ENCODE measurements at regions not wholly inside any gene's neighbourhood (a gene's known extent, or its start where the extent isn't known, plus 50 kb on each side); places are given as distances from the start of the nearest gene placed in this dataset.
"Not testable (repeated sequence)": the region's sequence is repeated elsewhere in the genome, so short reads cannot be mapped to it uniquely, and the experiment has no call there.

DNA sequence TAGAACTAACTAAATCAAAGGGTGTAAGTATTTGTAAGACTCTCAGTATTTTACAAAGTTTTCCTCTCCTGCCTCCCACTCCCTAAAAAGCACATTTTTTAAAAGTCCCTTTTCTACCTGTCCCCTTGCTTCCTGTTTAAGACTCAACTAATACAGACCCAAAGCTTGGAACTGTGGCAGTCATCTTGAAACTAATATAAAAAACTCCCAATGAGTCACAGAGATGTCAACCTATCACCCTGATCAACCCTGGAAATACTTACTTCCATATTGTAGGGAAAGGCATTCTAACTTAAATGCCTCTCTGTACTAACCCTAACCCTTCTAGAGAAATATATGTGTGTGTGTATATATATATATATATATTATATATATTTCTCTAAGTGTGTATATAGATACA lies 184.8 kb downstream of the SPTSSA start:
- no peaks in the 10 kb centered on the region for H3K4me1 ChIP-seq
- intact Hi-C loops (cut with DNase I) = no loop called here
- no peak overlapping the region for H3K27ac ChIP-seq
- no peak for DNase-seq
- H3K36me3 ChIP-seq = no peaks in the 10 kb centered on the region
- no peak overlapping the region for H3K4me3 ChIP-seq
- no peaks in the 10 kb centered on the region for H3K27me3 ChIP-seq
- no peak for ATAC-seq
- peaks cover 0 to 6% (median 0%) of the 10 kb centered on the region in 12 donors for H3K9me3 ChIP-seq
- TF ChIP-seq CTCF (IDR thresholded peaks at IDR 0.05) (no peak), POLR2A (IDR thresholded peaks at IDR 0.05) (no peak)

GRCh38 chr14:34275530-34275929 lies 186.5 kb downstream of the SPTSSA start:
- H3K9me3 ChIP-seq = no peaks in the 10 kb centered on the region
- no peaks in the 10 kb centered on the region for H3K27me3 ChIP-seq
- TF ChIP-seq POLR2A (IDR thresholded peaks at IDR 0.05) (no peak), CTCF (IDR thresholded peaks at IDR 0.05) (no peak)
- no peaks in the 10 kb centered on the region for H3K36me3 ChIP-seq
- DNase-seq (no peak), ATAC-seq (no peak)
- WGBS, 4 donors = 71 to 87% (median 83%) methylated on average over 1 of the region's 1 CpG
- no peak overlapping the region for H3K4me3 ChIP-seq
- H3K4me1 ChIP-seq = no peaks in the 10 kb centered on the region
- no peak overlapping the region for H3K27ac ChIP-seq
- intact Hi-C loops (cut with DNase I) = no loop called here

GRCh38 chr14:34275078-34275477 lies 187.0 kb downstream of the SPTSSA start:
- TF ChIP-seq CTCF (IDR thresholded peaks at IDR 0.05) (no peak), POLR2A (IDR thresholded peaks at IDR 0.05) (no peak)
- no peaks in the 10 kb centered on the region for H3K4me1 ChIP-seq
- H3K4me3 ChIP-seq = no peak overlapping the region
- no peak overlapping the region for H3K27ac ChIP-seq
- ATAC-seq (no peak), DNase-seq (no peak)
- no peaks in the 10 kb centered on the region for H3K27me3 ChIP-seq
- intact Hi-C loops (cut with DNase I) = no loop called here
- no peaks in the 10 kb centered on the region for H3K9me3 ChIP-seq
- H3K36me3 ChIP-seq = no peaks in the 10 kb centered on the region
- WGBS, 4 donors = 88 to 91% (median 89%) methylated on average over 4 of the region's 4 CpGs

GRCh38 chr14:34273716-34274115 lies 188.3 kb downstream of the SPTSSA start:
- DNase-seq; H3K27ac ChIP-seq; H3K9me3 ChIP-seq; H3K4me3 ChIP-seq; intact Hi-C loops (cut with DNase I); ATAC-seq; H3K27me3 ChIP-seq; H3K36me3 ChIP-seq; H3K4me1 ChIP-seq: not testable (repeated sequence)
- WGBS, 4 donors = 78 to 97% (median 95%) methylated on average over 2 of the region's 4 CpGs

GRCh38 chr14:34270361-34270760 lies 191.7 kb downstream of the SPTSSA start:
- Histone ChIP-seq H3K9me3 (no peaks in the 10 kb centered on the region), H3K27ac (no peak overlapping the region), H3K4me3 (no peak overlapping the region), H3K36me3 (no peaks in the 10 kb centered on the region), H3K27me3 (no peaks in the 10 kb centered on the region), H3K4me1 (no peaks in the 10 kb centered on the region)
- intact Hi-C loops (cut with DNase I) = no loop called here
- no peak for TF ChIP-seq POLR2A (IDR thresholded peaks at IDR 0.05)
- TF ChIP-seq CTCF (IDR thresholded peaks at IDR 0.05) = no peak
- ATAC-seq (no peak), DNase-seq (no peak)
- WGBS, 4 donors = 71 to 77% (median 73%) methylated on average over 5 of the region's 5 CpGs

Measured in heart left ventricle (tissue), 16 donors.